CD4-positive, alpha-beta T cell treated with Interleukin-15 for 1 hour (primary cell): ENCODE measurements at regions not wholly inside any gene's neighbourhood (a gene's known extent, or its start where the extent isn't known, plus 50 kb on each side); places are given as distances from the start of the nearest gene placed in this dataset.

ENCODE experiments used
- DNase-seq: peaks from one replicate; pipeline ENCODE4 v3.0.0-alpha.2; 2020

DNA sequence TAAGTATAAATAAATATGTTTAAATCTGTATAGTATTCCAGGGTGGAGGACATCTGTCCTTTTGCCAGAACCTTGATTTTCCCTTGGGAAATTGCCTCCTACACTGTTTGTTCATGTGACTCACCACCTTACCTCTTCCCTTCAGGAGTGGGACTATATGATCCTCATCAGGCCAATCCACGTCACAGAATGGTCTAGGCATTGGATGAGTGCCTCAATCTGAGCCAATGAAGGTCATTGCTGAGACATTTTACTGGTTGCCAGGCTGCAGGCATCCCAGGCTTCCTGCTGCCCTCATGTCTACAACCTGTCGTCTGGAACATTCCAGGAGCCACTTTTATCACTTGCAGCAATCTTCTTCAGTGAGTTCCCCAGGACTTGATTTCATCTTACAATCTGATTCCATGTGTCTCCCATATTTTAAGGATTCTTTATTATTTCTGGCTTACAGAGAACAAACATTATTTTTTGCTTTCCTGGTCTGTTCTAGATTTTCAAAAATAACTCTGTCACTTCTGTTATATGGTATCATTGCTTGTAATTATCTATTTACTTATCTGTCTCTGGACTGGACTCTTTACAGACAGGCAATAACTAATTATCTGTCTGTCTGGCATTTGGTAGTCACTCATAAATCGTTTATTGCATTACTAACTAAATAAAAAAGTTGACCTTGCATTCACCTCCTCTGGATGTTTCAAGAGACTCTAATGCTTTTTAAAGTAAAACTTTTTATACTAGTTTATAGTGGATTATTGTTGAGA, 107.3 kb upstream of the APC start:
- no peak for DNase-seq

DNA sequence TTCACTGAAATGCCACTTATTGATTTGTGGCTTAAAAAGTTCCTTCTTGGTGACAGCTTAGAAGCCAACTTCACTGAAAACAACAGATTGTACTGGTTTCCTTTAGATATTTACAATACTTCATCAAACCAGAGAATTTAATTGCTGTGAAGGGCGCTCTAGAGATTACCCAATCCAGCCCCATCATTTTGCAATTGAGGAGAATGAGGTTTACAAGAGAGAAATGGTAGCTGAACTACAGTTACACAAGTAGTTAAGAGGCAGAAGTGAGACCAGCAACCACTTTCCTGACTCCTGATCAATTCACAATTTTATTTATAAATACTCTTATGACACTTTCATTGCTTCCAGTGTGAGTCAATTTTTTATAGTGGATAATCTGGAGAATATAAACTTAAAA, 103.5 kb upstream of the APC start:
- no peak for DNase-seq

DNA sequence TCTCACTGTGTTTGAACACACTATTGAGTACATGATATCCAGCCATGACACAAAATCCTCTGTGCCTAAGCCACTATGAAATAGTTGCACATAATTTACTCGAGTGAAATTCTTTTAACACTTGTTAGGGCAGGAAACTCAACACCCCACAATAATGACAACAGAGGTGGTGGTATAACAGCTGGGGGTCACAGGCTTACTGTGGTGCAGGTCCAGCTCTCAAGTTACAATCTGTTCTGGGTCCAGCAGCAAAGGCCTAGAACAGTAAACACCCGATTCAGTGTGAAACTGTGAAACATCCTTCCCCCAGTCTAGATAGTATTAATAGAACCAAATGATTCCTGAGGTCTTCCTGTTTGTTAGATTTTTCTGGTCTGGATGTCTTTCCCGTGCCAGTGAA, 102.9 kb upstream of the APC start:
- DNase-seq: no peak

DNA sequence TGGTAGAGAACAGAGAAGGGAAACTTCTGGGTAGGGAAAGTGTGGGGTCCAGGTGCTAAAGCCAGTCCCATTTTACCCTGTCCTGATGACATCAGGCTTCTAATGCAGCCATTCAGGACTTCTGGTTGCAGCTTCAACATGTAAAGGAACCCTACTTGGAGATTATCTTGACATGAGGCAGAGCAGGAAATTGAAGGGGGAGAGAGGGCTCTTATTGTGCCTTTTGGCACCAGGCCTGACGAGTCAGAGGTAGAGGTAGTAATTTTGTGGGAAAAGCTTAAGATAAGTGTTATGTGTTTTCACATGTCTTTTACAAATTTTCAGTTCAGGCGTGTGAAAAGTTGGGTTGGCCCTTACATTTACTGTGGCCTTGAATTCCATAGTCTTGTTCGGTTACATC, 102.4 kb upstream of the APC start:
- no peak for DNase-seq

DNA sequence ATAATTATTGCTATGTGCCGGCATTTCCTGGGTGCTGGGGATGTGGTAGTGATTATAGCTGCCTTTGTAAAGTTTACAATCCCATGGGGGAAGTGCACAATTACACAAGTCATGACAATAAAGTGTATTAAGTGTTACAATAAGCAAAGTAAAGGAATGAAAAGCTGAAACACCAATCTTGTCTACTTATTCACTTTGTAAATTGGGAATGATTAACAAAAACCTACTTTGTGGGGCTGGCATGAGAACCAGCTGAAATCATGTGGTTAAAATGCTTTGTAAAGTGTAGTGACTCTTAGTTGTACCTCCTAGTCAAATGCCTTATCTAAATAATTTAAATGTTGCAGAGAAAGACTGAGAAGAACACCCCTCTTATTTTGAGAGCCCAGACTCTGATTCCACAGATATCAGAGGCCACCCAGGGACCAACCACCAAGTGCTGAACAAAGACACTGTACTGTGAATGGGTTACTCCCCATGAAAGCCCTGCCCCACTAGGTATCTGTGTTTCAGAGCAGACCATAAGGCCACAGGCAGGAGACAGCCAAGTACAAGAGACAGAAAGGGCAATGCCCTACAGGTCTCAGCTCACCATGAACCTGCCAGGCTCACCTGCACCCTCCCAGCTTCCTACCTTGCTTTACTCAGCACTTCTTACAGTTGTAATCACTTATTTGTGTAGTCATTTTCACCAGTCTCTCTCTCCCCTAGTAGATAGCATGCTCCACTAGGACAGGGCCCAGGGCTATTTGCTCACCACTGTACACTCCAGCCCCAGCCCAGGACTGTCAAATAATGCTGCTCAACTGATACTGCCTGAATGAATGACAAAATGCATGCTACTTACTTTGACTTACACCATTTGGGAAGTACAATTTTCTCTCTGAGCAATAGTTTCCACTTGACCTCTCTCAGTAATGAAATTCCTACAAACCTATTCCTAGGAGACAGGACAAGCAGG, 101.6 kb upstream of the APC start:
- DNase-seq: no peak

DNA sequence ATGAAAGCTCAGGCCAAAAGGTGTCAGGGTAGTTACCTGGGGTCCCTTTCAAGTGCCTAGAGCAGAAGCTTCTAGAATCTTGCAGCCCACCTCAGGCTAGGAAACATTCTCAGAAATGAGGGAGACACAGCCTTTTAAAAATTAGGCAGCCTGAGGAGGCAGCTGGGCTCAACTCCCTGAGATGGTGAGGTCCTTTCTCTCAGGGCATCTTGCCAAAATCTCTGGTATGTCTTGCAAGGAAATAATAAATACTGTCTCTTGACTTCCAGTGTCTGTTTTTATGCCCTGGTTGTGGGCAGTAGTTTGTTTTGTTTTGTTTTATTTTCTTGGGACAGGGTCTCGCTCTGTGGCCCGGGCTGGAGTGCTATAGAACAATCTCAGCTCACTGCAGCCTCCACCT, 100.9 kb upstream of the APC start:
- no peak for DNase-seq

DNA sequence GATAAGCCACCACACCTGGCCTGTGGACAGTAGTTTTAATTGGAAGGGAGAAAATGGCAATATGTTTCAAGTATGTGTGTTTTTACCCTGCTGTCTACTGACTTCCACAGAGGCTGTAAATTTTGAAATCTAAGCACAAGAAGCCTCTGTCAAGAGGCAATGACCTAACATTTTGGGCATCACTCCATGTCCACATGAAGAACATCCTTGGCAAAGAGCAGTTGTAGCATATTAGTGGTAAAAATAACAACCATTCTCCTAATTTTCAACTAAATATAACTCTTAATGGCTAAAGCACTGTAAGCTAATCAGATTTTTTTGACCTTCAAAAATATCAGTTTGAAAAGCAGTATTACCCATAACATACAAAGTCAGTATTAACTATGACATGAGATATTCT, 100.3 kb upstream of the APC start:
- no peak for DNase-seq

DNA sequence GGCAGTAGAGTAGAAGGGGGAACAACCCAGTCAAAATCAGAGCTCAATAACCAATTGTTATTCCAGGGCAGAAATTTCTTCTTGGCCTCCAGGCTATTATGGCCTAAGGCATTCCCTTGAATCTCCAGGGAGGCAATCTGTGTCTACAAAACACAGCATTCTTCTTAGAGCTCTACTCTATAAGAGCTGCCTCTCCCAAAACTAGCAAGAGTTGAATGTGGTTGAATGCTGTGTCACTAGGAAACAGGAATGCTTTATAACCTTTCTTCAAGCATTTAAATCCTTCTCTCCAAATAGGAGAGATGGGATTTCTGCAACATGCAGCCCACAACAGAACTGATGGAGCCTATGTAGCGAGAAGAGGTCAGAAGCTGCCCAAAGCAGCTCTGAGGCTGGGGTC, 97.1 kb upstream of the APC start:
- no peak for DNase-seq

DNA sequence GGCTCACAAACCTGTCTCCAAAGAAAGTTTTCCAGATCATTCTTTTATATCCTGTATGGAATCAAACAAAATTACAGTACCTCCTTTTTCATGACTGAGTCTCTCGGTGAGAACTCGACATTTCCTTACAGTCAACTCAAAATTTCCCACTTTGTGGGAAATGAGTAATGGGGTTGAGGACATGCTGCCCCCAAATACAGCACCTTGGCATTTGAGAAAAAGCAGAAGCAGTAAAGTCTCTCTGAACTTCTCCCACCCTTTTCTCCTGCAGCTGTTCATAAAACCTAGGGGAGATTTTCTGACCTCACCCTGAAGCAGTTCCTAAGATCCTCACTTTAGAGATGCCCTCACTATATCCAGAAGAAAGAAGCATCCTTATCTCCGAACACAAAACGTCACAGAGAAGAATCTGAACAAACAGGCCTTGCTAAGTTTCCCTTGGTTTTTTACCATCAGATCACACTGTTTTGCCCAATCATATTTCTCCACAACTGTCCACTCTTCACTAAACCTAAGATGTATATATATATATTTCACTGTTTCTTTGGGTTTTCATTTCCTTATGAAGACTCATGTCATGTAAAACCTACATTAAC, 96.1 kb upstream of the APC start:
- no peak for DNase-seq

DNA sequence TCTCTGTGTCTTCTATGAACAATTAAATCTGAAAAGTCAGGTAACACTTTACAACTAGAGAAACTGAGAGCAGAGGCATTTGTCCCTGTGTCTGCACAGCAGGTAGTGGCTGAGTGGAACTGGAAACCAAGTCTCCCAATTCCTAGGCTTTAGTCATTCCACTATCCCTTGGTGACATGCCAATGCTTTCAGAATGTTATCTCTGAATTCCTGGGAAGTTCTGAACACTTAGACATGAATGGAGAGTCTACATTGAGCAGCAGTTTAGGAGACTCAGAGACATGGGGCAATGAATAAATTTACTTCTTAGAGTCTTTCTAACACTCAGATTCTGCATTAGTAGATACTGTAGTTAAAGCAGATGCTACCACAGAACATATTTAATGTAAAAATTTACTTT, 94.8 kb upstream of the APC start:
- no peak for DNase-seq

DNA sequence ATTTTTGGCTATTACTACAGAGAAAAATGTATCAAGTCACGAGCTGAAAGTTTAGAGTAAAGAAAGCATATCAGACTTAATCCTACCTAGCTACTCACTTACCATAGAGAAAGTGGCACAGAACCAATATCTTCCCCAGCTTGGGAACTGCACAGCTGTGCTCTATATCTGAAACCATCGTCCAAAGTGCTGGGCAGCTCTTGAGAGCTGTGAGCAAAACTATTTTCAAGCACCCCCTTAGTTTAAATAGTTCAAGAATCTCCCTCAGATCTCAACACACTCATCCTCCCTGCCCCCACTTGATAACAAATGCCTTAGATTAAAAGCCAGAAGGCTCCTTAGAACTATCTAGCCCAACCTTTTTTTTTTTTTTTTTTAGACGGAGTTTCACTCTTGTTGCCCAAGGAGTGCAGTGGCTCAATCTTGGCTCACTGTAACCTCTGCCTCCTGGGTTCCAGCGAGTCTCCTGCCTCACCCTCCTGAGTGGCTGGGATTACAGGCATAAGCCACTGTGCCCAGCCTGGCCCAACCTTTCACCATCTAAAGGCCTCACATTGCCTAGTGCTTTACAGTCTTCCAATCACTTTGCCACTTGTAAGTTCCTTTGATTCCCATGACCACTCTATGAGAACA, 94.2 kb upstream of the APC start:
- no peak for DNase-seq

DNA sequence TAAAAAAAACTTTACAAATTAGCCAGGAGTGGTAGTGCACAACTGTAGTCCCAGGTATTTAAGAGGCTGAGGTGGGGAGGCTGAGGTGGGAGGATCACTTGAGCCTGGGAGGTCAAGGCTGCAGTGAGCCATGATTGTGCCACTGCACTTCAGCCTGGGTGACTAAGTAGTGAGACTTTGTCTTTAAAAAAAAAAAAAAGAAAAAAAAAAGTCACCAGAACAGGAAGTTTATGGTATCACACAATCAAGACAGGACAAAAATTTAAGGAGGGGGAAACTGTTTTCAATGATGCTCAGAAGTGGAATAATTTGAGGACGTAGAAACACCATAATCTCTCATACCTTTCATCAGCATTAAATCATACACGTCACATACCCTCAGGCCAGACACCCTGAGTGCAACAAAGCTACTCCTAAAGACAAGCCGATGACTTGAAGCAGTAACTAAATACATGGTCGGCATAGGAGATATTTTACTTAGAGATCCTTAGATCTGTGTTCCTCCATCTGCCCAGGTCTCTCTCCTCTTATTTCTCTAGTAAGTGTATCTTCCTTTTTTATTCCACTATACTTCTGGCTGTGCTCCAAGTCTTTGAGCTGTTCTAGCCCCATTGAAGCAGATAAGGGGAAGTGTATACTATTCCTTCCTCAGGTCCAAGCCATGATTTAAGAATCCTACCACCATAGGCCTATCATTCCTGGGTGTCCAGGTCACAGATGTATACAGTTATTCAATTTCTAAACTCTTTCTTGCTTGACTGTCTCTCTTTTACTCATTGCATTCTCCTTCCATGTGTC, 91.3 kb upstream of the APC start:
- no peak for DNase-seq

DNA sequence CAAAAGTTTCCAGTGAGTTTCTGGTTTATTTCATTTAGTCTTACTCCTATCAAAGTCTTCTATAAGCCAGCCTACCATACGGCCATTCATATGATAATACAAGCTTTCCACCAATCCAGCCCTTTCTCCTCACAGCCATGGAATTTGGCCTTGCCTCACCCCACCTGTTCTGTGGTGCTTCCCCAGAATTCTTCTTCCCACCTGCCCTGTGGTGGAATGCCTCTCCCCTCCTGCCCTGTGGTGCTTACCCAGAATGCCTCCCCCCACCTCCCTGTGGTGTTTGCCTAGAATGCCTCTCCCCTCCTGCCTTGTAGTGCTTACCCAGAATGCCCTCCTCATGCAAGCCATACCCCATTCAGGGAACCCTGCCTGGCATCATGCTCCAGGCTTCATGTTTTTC, 90.3 kb upstream of the APC start:
- DNase-seq: no peak

DNA sequence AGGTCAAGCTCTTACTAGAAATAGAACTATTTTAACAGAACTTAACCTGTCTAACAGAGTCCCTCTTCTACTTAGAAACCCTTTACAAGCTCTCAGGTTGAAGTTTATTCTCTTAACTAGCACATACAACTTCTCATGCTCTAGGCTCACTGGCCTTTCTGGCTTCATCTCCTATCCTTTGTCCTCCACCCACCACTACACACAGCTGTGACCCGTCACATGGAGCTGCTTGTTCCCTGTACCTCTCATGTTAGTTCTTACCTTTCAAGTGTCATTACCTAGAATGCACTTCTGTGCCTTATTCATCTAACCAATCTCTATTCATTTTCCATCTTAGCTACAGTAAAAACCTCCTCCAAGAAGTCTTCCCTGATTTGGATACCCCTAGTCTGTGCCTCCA, 89.4 kb upstream of the APC start:
- DNase-seq: no peak

DNA sequence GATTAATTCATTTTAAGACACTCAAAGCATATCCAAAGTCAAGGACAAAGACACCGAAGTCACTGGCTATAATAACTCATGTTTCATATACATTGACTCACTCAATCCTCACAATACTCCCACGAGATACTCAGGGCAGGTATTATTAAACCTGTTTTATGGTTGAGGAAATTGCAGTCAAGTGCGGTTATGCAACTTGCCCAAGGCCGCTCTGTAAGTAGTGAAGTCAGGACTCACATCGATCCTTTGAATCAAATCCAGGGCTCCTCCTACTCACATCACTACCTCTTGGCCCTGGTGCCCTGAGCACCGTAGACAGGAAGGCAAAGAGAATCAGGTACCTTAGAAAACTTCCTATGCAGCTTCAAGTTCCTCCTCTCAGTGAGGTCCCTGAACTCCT, 87.8 kb upstream of the APC start:
- DNase-seq: no peak

DNA sequence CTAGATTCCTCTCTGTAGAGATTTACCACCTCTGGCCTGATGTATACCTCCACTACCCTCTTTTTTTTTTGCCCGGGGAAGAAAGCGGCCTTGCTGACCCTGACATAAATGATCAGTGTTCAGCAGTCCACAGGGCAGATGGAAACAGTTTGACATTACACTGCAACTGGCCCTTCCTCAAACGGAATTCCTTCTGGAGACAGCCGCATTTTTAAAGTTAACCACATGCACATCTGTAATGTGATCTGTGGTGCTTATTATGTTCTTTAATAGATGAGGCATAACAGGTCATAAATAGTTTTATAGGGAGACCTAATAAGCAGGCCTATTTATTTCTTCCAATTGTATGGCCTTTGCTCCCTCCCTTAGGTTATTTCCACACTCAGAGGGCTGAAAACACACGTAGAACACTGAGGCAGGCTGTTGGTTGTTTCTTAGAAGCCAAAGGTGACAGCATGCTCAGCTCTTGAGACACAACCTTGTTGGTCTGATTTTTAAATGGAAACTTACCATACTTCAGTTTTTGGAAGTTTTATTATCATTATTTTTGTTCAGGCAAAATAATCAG, 84.0 kb upstream of the APC start:
- DNase-seq: no peak

DNA sequence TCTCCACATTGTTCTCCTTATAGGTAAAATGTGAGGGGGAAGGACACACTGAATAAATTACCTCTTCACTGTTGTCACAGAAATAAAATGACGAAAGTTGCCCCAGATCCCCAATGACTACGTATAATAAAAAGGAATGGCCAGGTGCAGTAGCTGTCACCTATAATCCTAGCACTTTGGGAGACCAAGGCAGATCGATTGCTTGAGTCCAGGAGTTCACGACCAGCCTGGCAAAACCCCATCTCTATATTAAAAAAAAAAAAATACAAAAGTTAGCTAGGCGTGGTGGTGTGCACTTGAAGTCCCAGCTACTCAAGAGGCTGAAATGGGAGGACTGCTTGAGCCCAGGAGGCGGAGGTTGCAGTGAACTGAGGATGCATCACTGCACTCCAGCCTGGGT, 82.2 kb upstream of the APC start:
- no peak for DNase-seq

DNA sequence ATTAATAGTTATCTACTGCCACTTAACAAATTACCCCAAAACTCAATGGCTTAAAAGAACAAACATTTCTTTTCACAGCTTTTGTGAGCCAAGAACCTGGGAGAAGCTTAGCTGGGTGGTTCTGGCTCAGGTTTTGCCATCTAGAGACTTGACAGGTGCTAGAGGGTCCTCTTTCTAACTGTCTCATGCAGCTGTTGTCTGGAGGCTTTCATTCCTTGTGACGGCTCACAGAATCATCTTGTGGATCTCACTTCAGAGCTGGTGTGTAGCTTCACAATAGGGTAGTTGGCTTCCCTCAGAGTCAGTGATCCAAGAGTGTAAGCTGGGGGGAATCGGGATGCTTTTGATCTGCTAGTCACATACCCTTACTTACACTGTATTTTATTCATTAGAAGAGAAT, 81.2 kb upstream of the APC start:
- no peak for DNase-seq

DNA sequence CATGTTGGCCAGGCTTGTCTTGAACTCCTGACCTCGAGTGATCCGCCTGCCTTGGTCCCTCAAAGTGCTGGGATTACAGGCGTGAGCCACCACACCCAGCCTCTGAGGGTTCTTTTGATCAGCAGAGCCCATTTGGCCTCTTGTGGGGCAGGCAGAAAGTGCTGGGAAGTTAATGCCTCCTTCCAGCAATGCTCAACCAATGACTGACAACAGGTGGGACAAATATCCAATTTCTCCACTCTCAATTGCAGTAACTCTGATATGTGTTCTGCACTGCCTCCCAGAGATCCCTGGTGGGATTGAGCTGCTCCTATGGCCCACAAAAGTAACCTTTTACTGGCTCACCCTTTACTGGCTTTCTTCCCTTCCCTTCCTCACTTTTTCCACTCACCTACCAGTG, 79.9 kb upstream of the APC start:
- no peak for DNase-seq

DNA sequence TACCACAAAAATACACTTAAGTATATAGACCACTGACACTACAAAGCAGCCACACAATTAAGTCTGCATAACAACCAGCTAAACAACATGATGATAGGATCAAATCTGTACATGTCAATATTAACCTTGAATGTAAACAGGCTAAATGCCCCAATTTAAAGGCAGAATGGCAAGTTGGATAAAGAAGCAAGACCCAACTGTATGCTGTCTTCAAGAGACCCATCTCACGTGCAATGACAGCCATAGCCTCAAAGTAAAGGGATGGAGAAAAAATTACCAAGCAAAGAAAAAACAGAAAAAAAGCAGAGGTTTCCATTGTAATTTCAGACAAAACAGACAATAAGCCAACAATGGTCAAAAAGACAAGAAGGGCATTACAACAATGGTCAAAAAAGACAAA, 77.3 kb upstream of the APC start:
- no peak for DNase-seq

DNA sequence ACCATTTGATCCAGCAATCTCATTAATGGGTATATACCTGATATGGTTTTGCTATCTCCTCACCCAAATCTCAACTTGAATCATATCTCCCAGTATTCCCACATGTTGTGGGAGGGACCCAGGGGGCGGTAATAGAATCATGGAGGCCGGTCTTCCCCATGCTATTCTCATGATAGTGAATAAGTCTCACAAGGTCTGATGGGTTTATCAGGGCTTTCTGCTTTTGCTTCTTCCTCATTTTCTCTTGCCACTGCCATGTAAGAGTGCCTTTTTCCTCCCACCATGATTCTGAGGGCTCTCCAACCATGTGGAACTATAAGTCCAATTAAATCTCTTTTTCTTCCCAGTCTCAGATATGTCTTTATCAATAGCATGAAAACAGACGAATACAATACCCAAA, 74.5 kb upstream of the APC start:
- no peak for DNase-seq

DNA sequence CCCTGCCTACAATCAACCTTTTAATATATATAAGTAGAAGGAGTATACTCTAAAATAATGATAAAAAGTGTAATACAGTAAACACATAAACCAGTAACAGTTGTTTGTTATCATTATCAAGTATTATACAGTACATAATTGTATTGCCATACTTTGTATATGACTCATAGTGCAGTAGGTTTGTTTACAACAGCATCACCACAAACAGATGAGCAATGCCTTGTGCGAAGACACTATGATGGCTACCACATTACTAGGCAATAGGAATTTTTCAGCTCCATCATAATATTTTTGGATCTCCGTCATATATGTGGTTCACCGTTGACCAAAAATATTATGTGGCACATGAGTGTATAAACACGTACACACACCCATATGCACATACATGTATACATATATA, 69.7 kb upstream of the APC start:
- no peak for DNase-seq
